ENCODE measurements at regions not wholly inside any gene's neighbourhood (a gene's known extent, or its start where the extent isn't known, plus 50 kb on each side); places are given as distances from the start of the nearest gene placed in this dataset.

DNA sequence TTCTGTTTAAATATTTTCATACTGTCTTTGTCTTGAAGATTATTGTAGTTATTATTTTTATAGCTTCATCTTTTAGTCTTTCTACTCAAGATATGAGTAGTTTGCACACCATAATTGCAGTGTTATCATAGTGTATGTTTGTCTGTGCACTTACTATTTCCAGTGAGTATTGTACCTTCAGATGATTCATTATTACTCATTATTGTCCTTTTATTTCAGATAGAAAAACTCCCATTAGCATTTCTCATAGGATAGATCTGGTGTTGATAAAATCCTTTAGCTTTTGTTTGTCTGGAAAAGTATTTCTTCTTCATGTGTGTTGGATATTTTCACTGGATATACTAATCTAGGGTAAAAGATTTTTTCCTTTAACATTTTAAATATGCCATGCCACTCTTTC is 646.2 kb upstream of the GRM3 start:
- DNase-seq (ENCODE audit: extremely low read depth, low read depth): no peak
- TF ChIP-seq, protein P1, sequence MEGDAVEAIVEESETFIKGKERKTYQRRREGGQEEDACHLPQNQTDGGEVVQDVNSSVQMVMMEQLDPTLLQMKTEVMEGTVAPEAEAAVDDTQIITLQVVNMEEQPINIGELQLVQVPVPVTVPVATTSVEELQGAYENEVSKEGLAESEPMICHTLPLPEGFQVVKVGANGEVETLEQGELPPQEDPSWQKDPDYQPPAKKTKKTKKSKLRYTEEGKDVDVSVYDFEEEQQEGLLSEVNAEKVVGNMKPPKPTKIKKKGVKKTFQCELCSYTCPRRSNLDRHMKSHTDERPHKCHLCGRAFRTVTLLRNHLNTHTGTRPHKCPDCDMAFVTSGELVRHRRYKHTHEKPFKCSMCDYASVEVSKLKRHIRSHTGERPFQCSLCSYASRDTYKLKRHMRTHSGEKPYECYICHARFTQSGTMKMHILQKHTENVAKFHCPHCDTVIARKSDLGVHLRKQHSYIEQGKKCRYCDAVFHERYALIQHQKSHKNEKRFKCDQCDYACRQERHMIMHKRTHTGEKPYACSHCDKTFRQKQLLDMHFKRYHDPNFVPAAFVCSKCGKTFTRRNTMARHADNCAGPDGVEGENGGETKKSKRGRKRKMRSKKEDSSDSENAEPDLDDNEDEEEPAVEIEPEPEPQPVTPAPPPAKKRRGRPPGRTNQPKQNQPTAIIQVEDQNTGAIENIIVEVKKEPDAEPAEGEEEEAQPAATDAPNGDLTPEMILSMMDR (IDR thresholded peaks at IDR 0.05; ENCODE audit: low read depth, low read length): no peak

DNA sequence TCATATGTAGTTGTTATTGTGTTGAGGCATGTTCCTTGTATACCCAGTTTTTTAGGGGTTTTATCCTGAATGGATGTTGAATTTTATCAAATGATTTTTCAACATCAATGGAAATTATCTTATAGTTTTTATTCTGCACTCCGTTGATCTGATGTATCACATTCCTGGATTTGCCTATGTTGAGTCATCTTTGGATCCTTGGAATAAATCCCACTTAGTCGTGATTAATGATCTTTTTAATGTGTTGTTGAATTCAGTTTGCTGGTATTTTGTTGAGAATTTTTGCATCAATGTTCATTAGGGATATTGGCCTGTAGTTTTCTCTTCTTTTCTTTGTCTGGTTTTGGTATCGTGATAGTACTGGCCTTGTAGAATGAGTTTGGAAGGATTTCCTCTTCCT is 648.6 kb upstream of the GRM3 start:
- TF ChIP-seq, protein P1 (IDR thresholded peaks at IDR 0.05; ENCODE audit: low read depth, low read length): no peak
- no peak for DNase-seq (ENCODE audit: extremely low read depth, low read depth)

DNA sequence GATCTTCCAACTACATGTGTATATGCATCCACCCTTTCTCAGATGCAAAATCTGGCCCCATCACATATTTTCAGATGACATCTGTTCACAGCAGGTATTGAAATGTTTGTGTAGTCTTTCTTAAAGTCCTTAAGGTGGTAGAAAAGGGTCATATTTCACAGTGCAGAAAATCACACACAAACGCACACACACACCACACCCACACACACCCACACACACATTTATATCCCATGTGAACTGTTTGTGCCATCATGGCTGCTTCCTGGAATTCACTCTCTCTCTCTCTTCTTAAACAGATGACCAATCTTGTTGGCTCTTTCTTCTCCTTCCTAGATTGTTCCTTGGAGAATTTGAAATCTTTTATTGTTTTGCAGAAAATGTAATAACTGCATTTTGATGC is 663.0 kb upstream of the GRM3 start:
- TF ChIP-seq, protein P1 (IDR thresholded peaks at IDR 0.05; ENCODE audit: low read depth, low read length): no peak
- DNase-seq (ENCODE audit: extremely low read depth, low read depth): no peak

DNA sequence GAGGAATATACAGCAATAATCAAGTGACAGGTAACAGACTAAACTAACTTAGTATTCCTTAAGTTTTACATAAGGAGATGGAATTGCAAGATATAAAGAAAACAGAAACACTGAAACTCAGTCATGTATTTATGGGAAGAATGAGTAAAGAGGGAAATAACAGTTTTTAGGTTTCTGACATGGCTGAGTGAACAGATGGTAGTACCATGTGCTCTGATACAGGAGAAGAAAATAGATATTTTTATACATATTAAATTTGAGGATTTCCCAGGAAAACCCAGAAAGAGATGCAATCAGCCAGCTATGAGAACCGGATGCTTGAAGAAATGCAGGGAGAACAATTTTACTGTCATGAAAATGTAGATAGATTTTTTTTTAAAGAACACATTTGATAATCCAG is 669.5 kb upstream of the GRM3 start:
- DNase-seq (ENCODE audit: extremely low read depth, low read depth): no peak
- TF ChIP-seq, protein P1 (IDR thresholded peaks at IDR 0.05; ENCODE audit: low read depth, low read length): no peak

DNA sequence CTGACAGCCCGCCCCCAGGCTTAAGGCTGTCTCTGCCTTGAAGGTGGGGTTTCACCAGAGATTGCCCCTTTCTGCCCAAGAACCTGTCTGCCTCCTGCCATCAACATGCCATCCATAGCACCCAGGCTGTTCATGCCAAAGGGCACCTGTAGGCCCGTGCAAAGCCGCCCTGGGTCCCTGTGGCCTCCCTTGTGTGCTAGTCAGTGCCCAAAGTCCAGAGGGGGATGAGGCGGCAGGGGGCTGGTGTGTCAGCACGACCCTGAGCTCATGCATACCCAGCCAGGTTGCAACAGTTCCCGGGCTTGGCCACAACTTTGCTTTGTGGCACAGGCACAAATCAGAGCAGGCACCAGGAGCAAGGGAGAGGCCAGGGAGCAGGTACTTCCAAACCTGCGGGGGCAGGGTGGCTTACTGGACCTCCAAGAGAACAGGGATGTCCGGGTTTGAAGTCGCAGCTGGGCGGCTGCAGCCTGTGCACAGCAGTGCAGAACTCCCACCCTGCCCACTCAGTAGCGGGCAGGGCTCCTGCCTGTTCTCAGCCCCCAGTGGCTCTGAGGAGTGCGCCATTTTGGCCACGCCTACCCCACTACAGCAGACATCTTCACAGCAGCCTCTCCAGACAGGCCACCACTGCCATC is 671.1 kb upstream of the GRM3 start:
- TF ChIP-seq, protein P1 (IDR thresholded peaks at IDR 0.05; ENCODE audit: low read depth, low read length): no peak
- no peak for DNase-seq (ENCODE audit: extremely low read depth, low read depth)

DNA sequence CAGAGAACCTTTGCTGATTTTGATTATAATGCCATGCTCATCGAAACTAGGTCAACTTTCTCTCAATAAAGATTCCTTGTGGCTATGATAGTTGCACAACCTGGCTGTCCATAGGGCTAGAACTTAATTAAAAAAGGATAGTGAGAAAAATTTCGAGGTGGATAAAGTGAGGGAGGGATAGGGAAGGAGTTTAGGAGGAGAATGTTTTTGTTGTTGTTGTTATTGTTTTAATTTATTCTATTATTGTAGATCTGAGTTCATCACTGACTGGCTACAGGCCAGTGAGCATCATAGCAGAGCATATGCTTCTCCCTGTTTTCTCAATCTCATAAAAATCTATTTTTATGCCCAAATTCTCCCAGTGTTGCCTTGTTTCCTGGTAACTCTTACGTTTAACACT is 688.7 kb upstream of the GRM3 start:
- DNase-seq (ENCODE audit: extremely low read depth, low read depth): no peak
- TF ChIP-seq, protein P1 (IDR thresholded peaks at IDR 0.05; ENCODE audit: low read depth, low read length): no peak

DNA sequence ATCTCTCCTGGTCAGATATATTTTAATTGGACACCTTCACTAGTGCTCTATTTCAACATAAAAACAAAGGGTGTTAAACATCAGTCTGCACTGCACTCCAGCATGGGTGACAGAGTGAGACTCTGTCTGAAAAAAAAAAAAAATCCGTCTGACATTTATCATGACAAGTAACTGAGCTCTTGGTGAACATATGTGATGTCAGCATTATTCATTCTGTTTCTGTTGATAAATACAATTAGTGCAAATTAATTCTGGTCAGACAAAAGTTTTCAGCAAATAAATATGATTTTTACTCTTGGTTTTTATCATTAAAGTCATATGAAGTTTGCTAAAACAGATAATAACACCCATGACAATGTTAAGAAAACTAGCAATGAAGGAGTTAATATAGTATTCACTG is 692.8 kb upstream of the GRM3 start:
- DNase-seq (ENCODE audit: extremely low read depth, low read depth): no peak

More for the DNA sequence above, 692.8 kb upstream of the GRM3 start:
- TF ChIP-seq, protein P1 (IDR thresholded peaks at IDR 0.05; ENCODE audit: low read depth, low read length): no peak

All from AG09319 (cell line).